C1 segment of cervical spinal cord (tissue), 14 donors: ENCODE measurements at regions not wholly inside any gene's neighbourhood (a gene's known extent, or its start where the extent isn't known, plus 50 kb on each side); places are given as distances from the start of the nearest gene placed in this dataset.
A peak's percentile ranks its signal among the peaks of the same experiment; 100 is the strongest.
"Not testable (repeated sequence)": the region's sequence is repeated elsewhere in the genome, so short reads cannot be mapped to it uniquely, and the experiment has no call there.

Experiments used
- DNase-seq, 14 donors: peaks; one replicate each; lab custom pipeline; 2025; lab: John Stamatoyannopoulos, UW

- DNase-seq = no peak
Measured at GRCh38 chr20:48139262-48140041, 354.2 kb upstream of the SULF2 start.

GRCh38 chr20:48132834-48133233 is 347.6 kb upstream of the SULF2 start:
- DNase-seq = no peak

- DNase-seq = no peak
Measured at GRCh38 chr20:48131581-48131980, 346.3 kb upstream of the SULF2 start.

- DNase-seq = no peak
Measured at GRCh38 chr20:48129345-48129942, 344.2 kb upstream of the SULF2 start.

GRCh38 chr20:48128436-48128835 is 343.2 kb upstream of the SULF2 start:
- no peak for DNase-seq

GRCh38 chr20:48127964-48128363 is 342.7 kb upstream of the SULF2 start:
- not testable (repeated sequence) for DNase-seq

GRCh38 chr20:48127133-48127532 is 341.9 kb upstream of the SULF2 start:
- DNase-seq = not testable (repeated sequence)

- no peak for DNase-seq
Measured at GRCh38 chr20:48126227-48126740, 341.0 kb upstream of the SULF2 start.

GRCh38 chr20:48124960-48125359 is 339.7 kb upstream of the SULF2 start:
- DNase-seq = no peak

GRCh38 chr20:48124181-48124782 is 339.0 kb upstream of the SULF2 start:
- no peak for DNase-seq

- no peak for DNase-seq
Measured at GRCh38 chr20:48120120-48120519, 334.8 kb upstream of the SULF2 start.

GRCh38 chr20:48119389-48119788 is 334.1 kb upstream of the SULF2 start:
- not testable (repeated sequence) for DNase-seq

GRCh38 chr20:48115502-48115901 is 330.2 kb upstream of the SULF2 start:
- no peak for DNase-seq

- DNase-seq = no peak
Measured at GRCh38 chr20:48107560-48107959, 322.3 kb upstream of the SULF2 start.

GRCh38 chr20:48106428-48106827 is 321.1 kb upstream of the SULF2 start:
- DNase-seq = no peak

- DNase-seq = no peak
Measured at GRCh38 chr20:48105526-48105925, 320.2 kb upstream of the SULF2 start.

- DNase-seq = peak in 3 of 14 donors; percentile 3 to 76 (median 18)
Measured at GRCh38 chr20:48102931-48103660, 317.8 kb upstream of the SULF2 start.

GRCh38 chr20:48102076-48102787 is 317.0 kb upstream of the SULF2 start:
- DNase-seq = no peak

- DNase-seq = no peak
Measured at GRCh38 chr20:48100483-48100882, 315.2 kb upstream of the SULF2 start.

- DNase-seq = no peak
Measured at GRCh38 chr20:48098866-48099265, 313.6 kb upstream of the SULF2 start.

GRCh38 chr20:48098099-48098498 is 312.8 kb upstream of the SULF2 start:
- no peak for DNase-seq
